Upper lobe of left lung (tissue), 6 donors: ENCODE measurements at regions not wholly inside any gene's neighbourhood (a gene's known extent, or its start where the extent isn't known, plus 50 kb on each side); places are given as distances from the start of the nearest gene placed in this dataset.

Experiments used
- ATAC-seq, 2 donors: fragments of 200-7000 bp; cut with Tn5 transposase; one replicate each; pipeline ENCODE4 v1.9.1; 2022; ENCODE audit warnings: mild to moderate bottlenecking in 2 of 2, moderate library complexity in 2 of 2; ENCODE audit not compliant: low FRiP score in 2 of 2
- DNase-seq, 2 donors: peaks; one replicate each; pipeline ENCODE4 v3.0.0-alpha.2; 2019 to 2020
- H3K27ac ChIP-seq, 4 donors: fragments of 200-600 bp; sonication (generic); one replicate each; pipeline ENCODE4 v1.5.1; 2016 to 2019
- H3K27me3 ChIP-seq, 4 donors: fragments of 200-600 bp; sonication (generic); one replicate each; pipeline ENCODE4 v1.5.1; 2017 to 2019
- H3K36me3 ChIP-seq, 4 donors: fragments of 200-600 bp; sonication (generic); one replicate each; pipeline ENCODE4 v1.5.1; 2016 to 2019
- H3K4me1 ChIP-seq, 4 donors: fragments of 200-600 bp; sonication (generic); one replicate each; pipeline ENCODE4 v1.5.1; 2018 to 2019
- H3K4me3 ChIP-seq, 4 donors: fragments of 200-600 bp; sonication (generic); one replicate each; pipeline ENCODE4 v1.5.1; 2017 to 2019; ENCODE audit warnings: mild to moderate bottlenecking in 2 of 4, moderate library complexity in 1 of 4
- H3K9me3 ChIP-seq, 4 donors: fragments of 200-600 bp; sonication (generic); one replicate each; pipeline ENCODE4 v1.5.1; 2018 to 2019
- EP300 ChIP-seq, 4 donors: sonication (generic); formaldehyde crosslinking; IDR thresholded peaks; one replicate each; pipeline ENCODE4 v1.5.1; 2017; ENCODE audit warnings: antibody characterized with exemption in 4 of 4, control low read depth in 2 of 4
- POLR2A ChIP-seq, 4 donors: fragments of 450-650 bp; IDR thresholded peaks; one replicate each; pipeline ENCODE4 v1.5.1; 2016 to 2017; ENCODE audit warnings: antibody characterized with exemption in 4 of 4, mild to moderate bottlenecking in 2 of 4
- POLR2AphosphoS5 ChIP-seq, 2 donors: sonication (generic); formaldehyde crosslinking; IDR thresholded peaks; one replicate each; pipeline ENCODE4 v1.5.1; 2017; ENCODE audit warnings: antibody characterized with exemption in 2 of 2
- WGBS, 2 donors: methylation state at CpG; one replicate each; pipeline ENCODE4 v1.1.5; 2017 to 2018; 5-methylcytosine and 5-hydroxymethylcytosine counted together
- TF ChIP-seq, protein P1 (sequence below), 6 experiments: fragments of 450-650 bp in 4 of 6; fragments of 200-600 bp in 2 of 6; sonication (generic) in 2 of 6; IDR thresholded peaks; one replicate each; pipeline ENCODE4 v1.5.1; 2016 to 2019; ENCODE audit warnings: antibody characterized with exemption in 6 of 6
- donor health status: DM: no; HTN: no; CAD: no; lungs with moderate emphysema.
- donor health status: DM: no; HTN: yes; CAD: no; lungs with severe emphysema.

- Histone ChIP-seq H3K4me1 (no peaks in the 10 kb centered on the region), H3K27me3 (no peaks in the 10 kb centered on the region), H3K27ac (no peak overlapping the region), H3K36me3 (no peaks in the 10 kb centered on the region), H3K4me3 (no peak overlapping the region), H3K9me3 (no peaks in the 10 kb centered on the region)
- DNase-seq (no peak), ATAC-seq (no peak)
- TF ChIP-seq POLR2A (IDR thresholded peaks at IDR 0.05) (no peak), POLR2AphosphoS5 (IDR thresholded peaks at IDR 0.05) (no peak), EP300 (IDR thresholded peaks at IDR 0.05) (no peak)
- TF ChIP-seq, protein P1, sequence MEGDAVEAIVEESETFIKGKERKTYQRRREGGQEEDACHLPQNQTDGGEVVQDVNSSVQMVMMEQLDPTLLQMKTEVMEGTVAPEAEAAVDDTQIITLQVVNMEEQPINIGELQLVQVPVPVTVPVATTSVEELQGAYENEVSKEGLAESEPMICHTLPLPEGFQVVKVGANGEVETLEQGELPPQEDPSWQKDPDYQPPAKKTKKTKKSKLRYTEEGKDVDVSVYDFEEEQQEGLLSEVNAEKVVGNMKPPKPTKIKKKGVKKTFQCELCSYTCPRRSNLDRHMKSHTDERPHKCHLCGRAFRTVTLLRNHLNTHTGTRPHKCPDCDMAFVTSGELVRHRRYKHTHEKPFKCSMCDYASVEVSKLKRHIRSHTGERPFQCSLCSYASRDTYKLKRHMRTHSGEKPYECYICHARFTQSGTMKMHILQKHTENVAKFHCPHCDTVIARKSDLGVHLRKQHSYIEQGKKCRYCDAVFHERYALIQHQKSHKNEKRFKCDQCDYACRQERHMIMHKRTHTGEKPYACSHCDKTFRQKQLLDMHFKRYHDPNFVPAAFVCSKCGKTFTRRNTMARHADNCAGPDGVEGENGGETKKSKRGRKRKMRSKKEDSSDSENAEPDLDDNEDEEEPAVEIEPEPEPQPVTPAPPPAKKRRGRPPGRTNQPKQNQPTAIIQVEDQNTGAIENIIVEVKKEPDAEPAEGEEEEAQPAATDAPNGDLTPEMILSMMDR (IDR thresholded peaks at IDR 0.05): no peak
- 87 to 88% methylated on average over 1 of the region's 1 CpG for WGBS, 2 donors
These were observed 239.0 kb upstream of the MMADHC start for GRCh38 chr2:149826471-149827125.

- 64% methylated on average over 4 of the region's 4 CpGs for WGBS, 2 donors
- H3K27me3 ChIP-seq: no peaks in the 10 kb centered on the region
These were observed 237.9 kb upstream of the MMADHC start for GRCh38 chr2:149825473-149825872.

DNA sequence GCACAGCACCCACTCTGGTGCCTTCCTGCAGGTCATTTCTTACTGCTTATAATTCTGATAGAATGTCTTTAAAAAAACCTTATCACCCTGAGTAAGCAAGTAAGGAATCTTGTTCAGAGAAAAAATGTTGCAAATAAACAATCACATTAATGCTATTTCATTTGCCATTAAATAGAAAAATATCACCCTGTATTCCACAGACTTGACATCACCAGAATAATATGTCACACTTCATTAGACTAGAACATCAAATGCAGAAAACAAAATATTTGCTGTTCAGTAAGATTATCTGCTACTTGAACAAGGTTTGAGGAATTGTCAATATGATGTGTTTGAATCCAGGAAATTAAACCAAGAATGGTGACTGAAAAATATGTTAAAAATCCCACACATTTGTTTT lies 236.6 kb upstream of the MMADHC start:
- H3K27ac ChIP-seq: no peak overlapping the region
- H3K27me3 ChIP-seq: no peaks in the 10 kb centered on the region
- DNase-seq (no peak), ATAC-seq (no peak)
- TF ChIP-seq POLR2A (IDR thresholded peaks at IDR 0.05) (no peak), POLR2AphosphoS5 (IDR thresholded peaks at IDR 0.05) (no peak), EP300 (IDR thresholded peaks at IDR 0.05) (no peak)
- TF ChIP-seq, protein P1 (IDR thresholded peaks at IDR 0.05): no peak
- no peaks in the 10 kb centered on the region for H3K4me1 ChIP-seq
- no peaks in the 10 kb centered on the region for H3K9me3 ChIP-seq
- H3K4me3 ChIP-seq: no peak overlapping the region
- no peaks in the 10 kb centered on the region for H3K36me3 ChIP-seq

More at GRCh38 chr2:149825473-149825872, 237.9 kb upstream of the MMADHC start:
- Histone ChIP-seq H3K27ac (no peak overlapping the region), H3K4me3 (no peak overlapping the region), H3K36me3 (no peaks in the 10 kb centered on the region), H3K9me3 (no peaks in the 10 kb centered on the region), H3K4me1 (no peaks in the 10 kb centered on the region)
- DNase-seq (no peak), ATAC-seq (no peak)
- TF ChIP-seq POLR2AphosphoS5 (IDR thresholded peaks at IDR 0.05) (no peak), EP300 (IDR thresholded peaks at IDR 0.05) (no peak), POLR2A (IDR thresholded peaks at IDR 0.05) (no peak)
- TF ChIP-seq, protein P1 (IDR thresholded peaks at IDR 0.05): no peak

GRCh38 chr2:149819356-149819957 lies 231.9 kb upstream of the MMADHC start:
- DNase-seq (no peak), ATAC-seq (no peak)
- no peaks in the 10 kb centered on the region for H3K9me3 ChIP-seq
- TF ChIP-seq POLR2AphosphoS5 (IDR thresholded peaks at IDR 0.05): no peak
- TF ChIP-seq, protein P1 (IDR thresholded peaks at IDR 0.05): no peak
- no peak for TF ChIP-seq POLR2A (IDR thresholded peaks at IDR 0.05)
- no peak for TF ChIP-seq EP300 (IDR thresholded peaks at IDR 0.05)
- no peak overlapping the region for H3K27ac ChIP-seq
- no peaks in the 10 kb centered on the region for H3K4me1 ChIP-seq
- 49 to 56% methylated on average over 3 of the region's 3 CpGs for WGBS, 2 donors
- H3K4me3 ChIP-seq: no peak overlapping the region
- H3K36me3 ChIP-seq: no peaks in the 10 kb centered on the region
- H3K27me3 ChIP-seq: no peaks in the 10 kb centered on the region
